Testis (tissue), 2 donors: ENCODE measurements at regions not wholly inside any gene's neighbourhood (a gene's known extent, or its start where the extent isn't known, plus 50 kb on each side); places are given as distances from the start of the nearest gene placed in this dataset.

Source experiments
- POLR2A ChIP-seq: fragments of 450-650 bp; IDR thresholded peaks from one replicate; pipeline ENCODE4 v1.6.1; 2017; ENCODE audit warnings: antibody characterized with exemption, mild to moderate bottlenecking, moderate library complexity
- TF ChIP-seq, protein P1 (sequence below), 3 experiments: fragments of 450-650 bp in 2 of 3; fragments of 200-600 bp in 1 of 3; sonication (generic) in 1 of 3; IDR thresholded peaks; one replicate each; pipeline ENCODE4 v1.5.1; 2016 to 2019; ENCODE audit warnings: antibody characterized with exemption in 3 of 3, mild to moderate bottlenecking in 2 of 3, moderate library complexity in 1 of 3

DNA sequence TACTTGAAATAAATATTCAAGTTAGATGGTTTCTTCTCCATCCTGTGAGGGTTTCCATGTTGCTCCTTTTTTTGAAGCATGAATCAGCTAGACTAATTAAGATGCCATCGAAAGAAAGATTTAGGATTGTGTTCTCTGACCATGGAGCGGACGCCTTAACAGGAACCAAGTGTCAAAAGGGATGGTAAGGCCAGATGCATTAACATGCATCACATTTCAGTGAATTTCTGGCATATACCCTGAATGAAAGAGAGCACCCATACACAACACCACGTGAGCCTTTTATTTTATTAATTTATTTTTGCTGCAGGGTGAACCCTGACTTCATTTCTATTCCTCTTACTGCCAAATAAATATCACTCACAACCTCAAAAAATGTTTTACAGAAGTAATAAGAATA, 1045.3 kb upstream of the ARRDC3 start:
- TF ChIP-seq, protein P1, sequence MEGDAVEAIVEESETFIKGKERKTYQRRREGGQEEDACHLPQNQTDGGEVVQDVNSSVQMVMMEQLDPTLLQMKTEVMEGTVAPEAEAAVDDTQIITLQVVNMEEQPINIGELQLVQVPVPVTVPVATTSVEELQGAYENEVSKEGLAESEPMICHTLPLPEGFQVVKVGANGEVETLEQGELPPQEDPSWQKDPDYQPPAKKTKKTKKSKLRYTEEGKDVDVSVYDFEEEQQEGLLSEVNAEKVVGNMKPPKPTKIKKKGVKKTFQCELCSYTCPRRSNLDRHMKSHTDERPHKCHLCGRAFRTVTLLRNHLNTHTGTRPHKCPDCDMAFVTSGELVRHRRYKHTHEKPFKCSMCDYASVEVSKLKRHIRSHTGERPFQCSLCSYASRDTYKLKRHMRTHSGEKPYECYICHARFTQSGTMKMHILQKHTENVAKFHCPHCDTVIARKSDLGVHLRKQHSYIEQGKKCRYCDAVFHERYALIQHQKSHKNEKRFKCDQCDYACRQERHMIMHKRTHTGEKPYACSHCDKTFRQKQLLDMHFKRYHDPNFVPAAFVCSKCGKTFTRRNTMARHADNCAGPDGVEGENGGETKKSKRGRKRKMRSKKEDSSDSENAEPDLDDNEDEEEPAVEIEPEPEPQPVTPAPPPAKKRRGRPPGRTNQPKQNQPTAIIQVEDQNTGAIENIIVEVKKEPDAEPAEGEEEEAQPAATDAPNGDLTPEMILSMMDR (IDR thresholded peaks at IDR 0.05), result no peak
- TF ChIP-seq POLR2A, result no peak
